HG03521 (cell line): ENCODE measurements at regions not wholly inside any gene's neighbourhood (a gene's known extent, or its start where the extent isn't known, plus 50 kb on each side); places are given as distances from the start of the nearest gene placed in this dataset.

Source experiments
- ATAC-seq: cut with Tn5 transposase; IDR thresholded peaks from one replicate; pipeline ENCODE4 v1.9.1; 2021; ENCODE audit warnings: mild to moderate bottlenecking, moderate library complexity; ENCODE audit not compliant: unreplicated experiment

GRCh38 chr11:108994887-108995286, 330.0 kb downstream of the DDX10 start:
- no peak for ATAC-seq

- ATAC-seq: no peak
Observed at GRCh38 chr11:108997826-108998225, 333.0 kb downstream of the DDX10 start.

GRCh38 chr11:109000531-109000930, 335.7 kb downstream of the DDX10 start:
- no peak for ATAC-seq

GRCh38 chr11:109001585-109001984, 336.7 kb downstream of the DDX10 start:
- no peak for ATAC-seq

GRCh38 chr11:109012991-109013390, 348.1 kb downstream of the DDX10 start:
- ATAC-seq: no peak

- no peak for ATAC-seq
Observed at GRCh38 chr11:109015283-109015682, 350.4 kb downstream of the DDX10 start.

- ATAC-seq: no peak
Observed at GRCh38 chr11:109016724-109017123, 351.9 kb downstream of the DDX10 start.

- ATAC-seq: no peak
Observed at GRCh38 chr11:109017489-109017888, 352.6 kb downstream of the DDX10 start.

- ATAC-seq: no peak
Observed at GRCh38 chr11:109018639-109019038, 353.8 kb downstream of the DDX10 start.

GRCh38 chr11:109019342-109019936, 354.6 kb downstream of the DDX10 start:
- no peak for ATAC-seq

- ATAC-seq: no peak
Observed at GRCh38 chr11:109023036-109023435, 358.2 kb downstream of the DDX10 start.

- ATAC-seq: no peak
Observed at GRCh38 chr11:109026891-109027489, 362.1 kb downstream of the DDX10 start.

GRCh38 chr11:109027851-109028250, 363.0 kb downstream of the DDX10 start:
- ATAC-seq: no peak

- ATAC-seq: no peak
Observed at GRCh38 chr11:109029927-109030326, 365.1 kb downstream of the DDX10 start.

GRCh38 chr11:109033627-109034338, 368.9 kb downstream of the DDX10 start:
- ATAC-seq: no peak

- ATAC-seq: no peak
Observed at GRCh38 chr11:109034339-109034696, 369.4 kb downstream of the DDX10 start.

GRCh38 chr11:109035284-109035683, 370.4 kb downstream of the DDX10 start:
- ATAC-seq: no peak

- ATAC-seq: no peak
Observed at GRCh38 chr11:109036011-109036410, 371.1 kb downstream of the DDX10 start.

GRCh38 chr11:109037856-109038780, 373.2 kb downstream of the DDX10 start:
- ATAC-seq: no peak

- ATAC-seq: no peak
Observed at GRCh38 chr11:109039611-109040010, 374.7 kb downstream of the DDX10 start.

GRCh38 chr11:109040303-109040702, 375.4 kb downstream of the DDX10 start:
- ATAC-seq: no peak
